GM19455 (cell line): ENCODE measurements at regions not wholly inside any gene's neighbourhood (a gene's known extent, or its start where the extent isn't known, plus 50 kb on each side); places are given as distances from the start of the nearest gene placed in this dataset.
"Not testable (repeated sequence)": the region's sequence is repeated elsewhere in the genome, so short reads cannot be mapped to it uniquely, and the experiment has no call there.

Experiments used
- ATAC-seq: cut with Tn5 transposase; IDR thresholded peaks from one replicate; pipeline ENCODE4 v1.9.1; 2021; ENCODE audit not compliant: unreplicated experiment

DNA sequence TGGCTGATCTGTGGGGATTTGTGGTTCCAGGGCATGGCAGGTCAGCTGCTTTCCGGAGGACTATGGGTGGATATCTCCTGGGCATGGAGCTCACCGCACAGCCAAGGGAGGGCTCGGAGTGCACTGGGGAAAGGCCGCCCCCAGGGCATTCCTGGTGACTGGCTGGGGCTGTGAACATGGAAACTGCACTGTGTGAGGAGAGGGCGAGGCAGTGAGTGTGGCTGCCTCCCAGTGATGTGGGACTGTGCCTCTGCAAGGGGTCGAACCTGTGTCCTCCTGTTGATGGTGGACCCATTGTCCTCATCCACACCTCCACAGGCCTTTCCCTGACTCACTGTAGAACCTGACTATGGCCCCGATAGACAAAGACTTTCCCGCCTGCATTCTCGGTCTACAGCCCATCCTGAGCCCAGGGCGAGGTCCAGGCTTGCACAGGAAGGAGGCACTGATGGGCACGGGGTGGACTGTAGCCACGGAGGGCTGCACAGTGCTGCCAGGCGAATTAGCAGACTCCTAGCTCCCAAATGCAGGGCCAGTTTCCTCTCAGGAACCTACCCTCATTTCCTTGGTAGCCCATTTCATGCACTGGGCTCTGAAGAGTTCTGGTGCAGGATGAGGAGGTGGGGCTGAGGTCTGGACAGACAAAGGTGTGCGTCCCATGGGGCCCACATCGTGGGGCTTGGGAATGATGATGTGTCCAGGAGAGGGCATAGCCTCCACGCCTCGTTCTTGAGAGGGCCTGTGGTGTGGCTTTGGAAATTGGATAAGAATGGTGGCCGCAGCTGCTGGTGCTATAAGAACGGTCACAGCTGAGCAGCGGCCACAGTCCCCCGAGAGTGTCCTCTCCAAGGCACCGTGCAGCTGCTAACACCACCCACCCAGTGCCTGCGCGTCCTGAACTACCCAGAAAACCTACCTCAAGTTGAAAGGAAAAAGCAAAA, 415.1 kb downstream of the TMEM121 start:
- ATAC-seq, result no peak

DNA sequence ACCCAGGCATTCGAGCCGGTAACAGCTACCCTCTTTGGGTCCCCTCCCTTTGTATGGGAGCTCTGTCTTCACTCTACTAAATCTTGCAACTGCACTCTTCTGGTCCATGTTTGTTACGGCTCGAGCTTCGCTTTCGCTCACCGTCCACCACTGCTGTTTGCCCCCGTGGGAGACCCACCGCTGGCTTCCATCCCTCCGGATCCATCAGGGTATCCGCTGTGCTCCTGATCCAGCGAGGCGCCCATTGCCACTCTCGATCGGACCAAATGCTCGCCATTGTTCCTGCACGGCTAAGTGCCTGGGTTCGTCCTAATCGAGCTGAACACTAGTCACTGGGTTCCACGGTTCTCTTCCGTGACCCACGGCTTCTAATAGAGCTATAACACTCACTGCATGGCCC, 416.3 kb downstream of the TMEM121 start:
- ATAC-seq, result not testable (repeated sequence)

DNA sequence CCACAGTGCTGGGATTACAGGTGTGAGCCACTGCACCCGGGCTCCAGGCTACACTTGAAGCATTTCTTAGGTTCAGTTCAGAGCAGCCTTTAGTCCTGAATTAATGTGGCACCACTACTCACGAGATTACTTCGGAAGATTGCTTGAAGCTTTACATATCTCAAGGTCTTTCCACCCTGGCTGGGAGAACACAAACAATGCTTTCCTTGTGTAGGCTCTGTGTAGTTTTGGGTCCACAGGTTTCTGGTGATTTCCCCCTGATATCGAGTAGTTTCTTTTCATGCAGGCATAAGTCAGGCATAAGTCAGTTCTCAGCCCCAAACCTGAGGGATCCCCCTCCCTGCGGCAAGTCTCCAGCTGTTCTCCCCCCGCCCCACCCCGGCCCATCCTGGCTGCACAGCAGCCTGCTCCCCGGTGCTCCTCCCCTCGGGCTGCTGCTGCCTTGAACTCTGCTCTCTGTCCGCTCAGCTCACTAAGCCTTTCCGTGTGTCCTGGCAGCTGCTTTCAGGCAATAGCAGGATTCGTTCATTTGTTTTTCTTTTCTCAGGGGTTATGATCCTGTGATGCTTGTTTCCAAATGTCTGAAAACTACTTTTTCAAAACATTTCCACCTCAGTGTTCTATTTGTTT, 417.7 kb downstream of the TMEM121 start:
- ATAC-seq, result no peak

DNA sequence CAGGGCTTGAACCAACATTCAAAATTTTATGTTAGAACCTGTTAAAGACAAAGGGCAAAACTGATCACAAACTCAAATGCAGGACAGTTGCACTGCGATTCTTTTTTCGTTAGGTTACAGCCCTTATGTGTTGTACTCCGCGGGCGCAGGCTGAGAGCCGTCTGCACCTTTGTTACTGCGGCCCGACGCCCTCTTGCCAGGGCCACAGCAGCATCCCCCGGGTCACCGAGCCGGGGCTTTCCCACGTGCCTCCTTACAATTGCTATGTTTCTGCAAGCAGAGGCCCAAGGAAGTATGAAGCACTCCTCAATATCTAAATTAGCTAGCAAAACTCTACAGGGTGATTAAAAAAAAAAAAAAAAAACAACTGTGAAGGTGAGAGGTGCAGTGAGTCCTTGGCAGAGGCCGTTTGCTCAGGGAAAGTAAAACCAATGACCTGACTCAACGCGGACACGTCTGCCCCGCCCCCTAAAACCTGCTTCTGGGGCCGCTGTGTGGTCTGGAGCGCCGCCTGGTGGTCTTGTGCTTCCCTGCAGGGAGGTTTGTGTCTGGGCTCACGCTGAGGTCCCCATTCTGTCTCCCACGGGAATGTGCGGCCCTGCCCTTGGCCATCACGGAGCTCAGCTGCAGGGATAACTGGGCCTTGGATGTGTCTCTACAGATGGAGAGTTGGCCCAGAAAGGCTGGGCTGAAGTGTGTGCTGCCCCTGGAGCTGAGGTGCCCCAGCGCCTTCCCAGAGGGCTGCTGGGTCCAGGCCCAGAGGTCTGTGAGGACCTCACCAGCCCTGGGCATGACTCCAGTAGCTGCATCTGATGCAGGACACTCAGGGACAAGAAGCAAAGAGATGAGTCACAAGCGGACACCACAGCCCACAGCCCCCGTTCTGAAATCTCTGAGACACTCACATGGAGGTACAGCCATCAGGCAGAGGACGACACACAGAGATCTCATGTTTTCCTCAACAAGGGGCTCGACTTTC, 418.5 kb downstream of the TMEM121 start:
- ATAC-seq, result no peak

DNA sequence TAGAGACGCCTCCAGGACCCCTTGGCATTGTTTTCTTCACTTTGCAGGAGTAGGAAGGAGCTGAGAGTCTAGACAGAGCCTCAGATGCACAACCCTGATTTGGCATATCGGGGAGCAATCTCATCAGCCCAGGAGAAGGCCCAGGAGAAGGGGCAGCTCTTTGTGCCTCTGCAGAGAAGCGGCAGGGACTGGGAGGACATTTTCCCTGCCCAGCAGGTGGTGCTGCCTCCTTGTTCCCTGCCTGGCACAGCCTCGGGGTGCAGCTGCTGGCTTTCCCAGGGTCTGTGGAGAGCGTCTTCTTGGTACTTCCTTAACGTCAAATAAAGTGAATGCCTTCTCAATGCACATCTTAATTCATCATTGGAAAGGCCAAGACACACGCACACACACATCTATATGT, 419.5 kb downstream of the TMEM121 start:
- no peak for ATAC-seq

DNA sequence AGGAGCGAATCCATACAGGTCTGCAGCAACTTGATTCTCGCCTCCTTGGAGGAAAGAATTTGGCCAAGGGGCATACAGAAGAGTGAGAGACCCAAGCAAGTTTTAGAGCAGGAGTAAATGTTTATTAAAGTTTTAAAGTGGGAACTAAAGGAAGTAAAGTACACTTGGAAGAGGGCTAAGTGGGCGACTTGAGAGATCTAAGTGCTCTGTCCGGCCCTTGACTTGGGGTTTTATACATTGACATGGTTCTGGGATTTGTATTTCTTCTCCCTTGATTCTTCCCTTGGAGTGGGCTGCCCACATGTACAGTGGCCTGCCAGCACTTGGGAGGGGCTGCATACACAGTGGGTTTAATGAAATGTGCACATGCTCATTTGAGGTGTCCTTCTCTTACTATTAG, 421.2 kb downstream of the TMEM121 start:
- no peak for ATAC-seq

DNA sequence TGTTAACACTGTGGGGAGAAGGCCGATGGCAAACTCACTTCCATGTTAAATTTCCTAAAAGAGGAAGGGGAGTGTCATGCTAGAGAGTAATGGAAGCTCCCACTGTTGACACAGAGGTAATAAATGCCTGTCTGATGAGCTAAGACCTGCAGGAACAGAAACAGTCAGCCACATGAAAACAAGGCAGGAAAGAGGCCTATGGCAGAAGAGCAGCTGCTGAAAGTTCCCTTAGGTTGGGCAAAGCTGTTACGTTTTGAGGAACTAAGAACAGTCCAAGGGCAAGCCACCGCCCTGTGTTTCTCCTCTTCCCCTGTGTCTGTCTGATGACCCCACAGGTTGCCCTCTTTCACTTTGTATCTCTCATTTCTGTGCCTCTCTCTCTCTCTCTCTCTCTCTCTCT, 422.6 kb downstream of the TMEM121 start:
- not testable (repeated sequence) for ATAC-seq

DNA sequence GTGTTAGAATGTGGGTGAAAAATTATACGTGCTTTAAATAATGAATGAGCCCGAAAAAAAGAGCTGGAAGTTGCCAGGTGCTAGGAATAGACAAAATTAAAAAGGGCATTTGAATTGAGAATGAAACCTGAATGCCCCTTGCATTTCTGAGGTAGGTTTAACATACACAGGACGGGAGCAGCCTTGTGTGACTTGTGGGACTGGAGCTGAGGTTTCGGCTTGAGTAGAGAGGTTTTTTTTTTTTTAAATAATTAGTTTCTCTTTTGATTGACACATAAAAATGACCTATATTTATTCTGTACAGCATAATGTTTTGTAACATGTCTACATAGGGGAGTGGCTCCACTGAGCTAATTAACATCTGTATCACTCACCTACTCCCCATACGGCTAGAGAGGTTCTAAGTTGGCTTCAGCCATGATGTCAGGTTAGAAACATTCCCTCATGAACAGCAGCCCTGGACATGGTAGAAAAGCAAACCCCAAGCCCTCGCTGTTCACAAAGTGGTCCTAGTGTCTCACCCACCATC, 424.0 kb downstream of the TMEM121 start:
- not testable (repeated sequence) for ATAC-seq

DNA sequence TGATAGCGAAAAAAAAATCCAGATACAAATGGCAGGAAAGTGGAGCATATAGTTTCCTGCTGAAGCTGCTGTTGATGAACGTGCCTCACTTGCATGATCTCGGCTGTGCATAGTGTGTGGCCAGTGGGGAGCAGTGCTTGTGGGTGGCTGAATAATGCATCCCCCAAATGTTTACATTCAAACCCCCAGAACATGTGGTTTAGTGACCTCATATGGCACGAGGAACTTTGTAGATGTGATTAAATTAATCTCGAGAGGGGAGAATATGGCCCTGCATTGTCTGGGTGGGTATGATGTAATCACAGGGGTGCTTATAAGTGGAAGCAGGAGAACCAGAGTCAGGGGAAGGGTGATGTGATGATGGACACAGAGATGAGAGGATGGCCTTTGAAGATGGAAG, 425.0 kb downstream of the TMEM121 start:
- ATAC-seq, result no peak

DNA sequence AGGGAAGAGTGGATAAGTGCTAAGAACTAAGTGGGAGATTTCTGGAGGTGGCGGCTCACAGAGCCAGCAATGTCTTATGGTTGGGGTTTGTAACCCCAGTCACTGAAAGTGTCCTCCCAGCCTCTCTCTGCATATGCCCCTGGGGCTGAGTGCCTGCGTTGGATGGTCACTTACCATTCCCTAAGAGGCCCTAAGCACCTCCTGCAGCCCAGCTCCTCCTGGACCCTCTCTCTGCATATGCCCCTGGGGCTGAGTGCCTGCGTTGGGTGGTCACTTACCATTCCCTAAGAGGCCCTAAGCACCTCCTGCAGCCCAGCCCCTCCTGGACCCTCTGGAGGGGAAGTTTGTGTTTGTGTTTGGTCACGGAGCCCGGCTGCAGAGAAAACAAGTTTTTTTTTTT, 425.8 kb downstream of the TMEM121 start:
- no peak for ATAC-seq

DNA sequence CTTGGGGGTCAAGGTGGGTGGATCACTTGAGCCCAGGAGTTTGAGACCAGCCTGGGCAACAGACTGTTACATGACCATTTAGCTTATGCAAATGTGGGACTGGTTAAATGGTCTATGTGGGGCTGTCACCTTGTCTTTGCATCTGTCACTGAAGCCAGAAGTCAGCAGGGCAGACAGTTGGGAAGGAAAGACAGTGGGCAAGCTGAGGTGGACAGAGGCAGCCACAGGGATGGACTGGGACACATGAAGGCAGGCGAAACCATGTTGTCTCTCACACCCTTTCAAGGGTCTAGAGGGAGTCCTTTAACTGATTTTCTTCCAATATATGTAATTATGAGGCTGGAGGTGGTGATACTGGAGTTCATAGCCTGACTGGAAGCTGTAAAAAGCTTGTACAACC, 426.4 kb downstream of the TMEM121 start:
- no peak for ATAC-seq

DNA sequence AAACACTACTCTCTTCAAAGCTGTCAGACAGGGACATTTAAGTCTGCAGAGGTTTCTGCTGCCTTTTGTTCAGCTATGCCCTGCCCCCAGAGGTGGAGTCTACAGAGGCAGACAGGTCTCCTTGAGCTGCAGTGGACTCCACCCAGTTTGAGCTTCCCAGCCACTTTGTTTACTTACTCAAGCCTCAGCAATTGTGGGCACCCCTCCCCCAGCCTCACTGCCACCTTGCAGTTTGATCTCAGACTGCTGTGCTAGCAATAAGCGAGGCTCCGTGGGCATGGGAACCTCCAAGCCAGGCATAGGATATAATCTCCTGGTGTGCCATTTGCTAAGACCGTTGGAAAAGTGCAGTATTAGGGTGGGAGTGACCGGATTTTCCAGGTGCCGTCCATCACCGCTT, 435.2 kb downstream of the TMEM121 start:
- ATAC-seq, result not testable (repeated sequence)

DNA sequence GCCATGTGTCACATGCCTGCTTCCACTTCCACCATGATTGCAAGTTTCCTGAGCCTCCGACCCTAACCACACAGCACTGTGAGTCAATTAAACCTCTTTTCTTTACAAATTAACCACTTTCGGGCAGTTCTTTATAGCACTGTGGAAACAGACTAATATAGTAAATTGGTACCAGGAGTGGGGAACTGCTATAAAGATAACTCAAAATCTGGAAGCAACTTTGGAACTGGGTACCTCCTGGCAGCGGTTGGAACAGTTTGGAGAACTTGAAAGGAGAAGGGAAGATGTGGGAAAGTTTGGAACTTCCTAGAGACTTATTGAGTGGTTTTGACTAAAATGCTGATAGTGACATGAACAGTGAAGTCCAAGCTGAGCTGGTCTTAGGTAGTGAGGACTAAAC, 436.1 kb downstream of the TMEM121 start:
- ATAC-seq, result no peak

DNA sequence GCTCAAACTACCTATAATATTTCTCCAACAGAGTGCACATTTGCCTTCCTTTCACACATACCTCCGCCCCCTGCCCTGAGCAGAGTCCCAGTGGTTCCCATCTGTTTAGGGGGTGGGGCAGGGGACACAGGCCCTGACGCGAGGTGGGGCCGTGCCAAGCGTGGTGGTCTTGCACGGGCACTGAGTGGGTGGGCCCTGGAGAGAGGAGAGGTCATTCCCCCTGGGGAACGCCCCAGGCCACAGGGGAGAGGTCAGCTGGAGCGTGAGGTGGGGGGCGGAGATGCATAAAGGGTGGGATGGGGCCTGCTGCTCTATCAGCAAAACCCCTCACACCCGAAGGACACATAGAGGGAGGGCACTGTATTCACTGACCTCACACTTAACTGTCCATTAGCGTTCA, 441.9 kb downstream of the TMEM121 start:
- ATAC-seq, result no peak

DNA sequence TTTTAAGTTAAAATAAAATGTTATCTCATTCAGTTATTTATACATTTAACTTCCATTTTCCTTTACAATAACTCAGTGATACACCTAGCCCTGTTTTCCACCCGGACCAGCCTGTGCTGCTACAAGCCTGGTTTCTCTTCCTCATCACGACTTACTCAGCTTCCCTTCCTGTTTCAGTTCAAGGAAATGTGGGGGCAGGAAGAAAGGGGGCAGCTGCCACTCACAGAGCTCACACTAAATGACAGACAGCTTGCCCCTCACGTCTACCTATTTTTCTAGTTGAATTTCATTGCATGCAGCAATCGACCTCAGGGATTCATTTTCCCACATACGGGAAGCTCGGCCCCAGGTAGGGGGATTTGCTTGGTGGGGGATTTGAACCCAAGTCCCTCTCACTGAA, 442.6 kb downstream of the TMEM121 start:
- ATAC-seq, result not testable (repeated sequence)

DNA sequence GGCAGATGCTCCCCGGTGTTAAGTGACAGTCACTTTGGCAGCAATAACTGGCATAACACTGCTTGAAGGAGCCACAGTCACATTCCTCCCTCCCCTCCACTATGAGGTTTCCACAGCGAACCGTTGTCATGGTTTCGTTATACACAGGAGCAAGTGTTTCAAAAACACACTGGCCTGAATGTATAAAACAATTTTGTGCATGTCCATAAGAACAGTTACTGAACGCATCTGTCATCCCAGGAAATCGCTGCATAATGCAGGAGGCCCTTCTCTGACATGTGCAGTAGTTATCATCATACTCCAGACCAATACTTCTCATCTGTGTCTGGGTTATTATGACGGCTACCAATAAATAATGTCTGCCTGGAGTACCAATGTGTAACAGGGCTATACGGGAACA, 444.4 kb downstream of the TMEM121 start:
- ATAC-seq, result not testable (repeated sequence)

DNA sequence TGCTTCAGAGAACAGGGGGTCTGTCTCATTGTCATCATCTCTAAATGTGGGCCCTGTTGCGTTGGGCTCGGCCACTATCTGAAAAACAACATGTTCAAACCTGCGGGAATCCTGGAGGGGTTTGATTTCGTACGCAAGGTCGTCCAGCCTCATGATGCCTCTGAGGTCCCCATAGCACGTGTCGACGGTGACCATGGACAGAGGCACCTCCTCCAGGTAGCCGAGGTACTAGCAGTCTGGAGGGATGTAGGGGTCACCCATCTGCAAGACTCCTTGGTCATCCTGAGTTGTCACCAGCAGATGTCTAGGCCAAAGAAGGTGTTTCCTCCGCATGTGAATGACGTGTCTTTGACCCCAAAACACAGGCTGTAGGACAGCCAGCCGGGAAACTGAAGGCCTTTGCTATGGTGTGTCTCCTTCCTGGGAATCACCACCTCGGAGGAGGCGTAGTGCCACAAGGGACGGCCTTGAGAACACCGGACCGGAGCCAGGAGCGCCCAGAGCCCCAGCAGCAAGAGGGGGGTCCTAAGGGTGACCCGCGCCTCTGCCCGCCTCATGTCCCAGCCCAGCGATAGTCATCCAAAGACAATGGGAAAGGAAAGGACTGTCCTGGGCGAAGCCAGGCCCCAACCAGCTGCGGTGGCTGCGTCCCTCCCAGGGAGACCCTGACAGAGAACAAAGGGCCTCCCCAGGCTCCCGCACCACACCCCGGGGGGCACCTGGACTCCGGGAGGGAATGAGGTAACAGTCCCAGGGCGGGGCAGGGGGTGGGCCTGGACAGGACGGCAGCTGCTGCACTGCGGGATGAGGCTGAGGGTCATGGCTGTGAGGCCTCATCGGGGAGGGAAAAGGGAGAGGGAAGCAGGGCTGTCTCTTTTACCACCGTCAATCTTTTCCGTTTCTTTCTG, 445.5 kb downstream of the TMEM121 start:
- ATAC-seq, result no peak

DNA sequence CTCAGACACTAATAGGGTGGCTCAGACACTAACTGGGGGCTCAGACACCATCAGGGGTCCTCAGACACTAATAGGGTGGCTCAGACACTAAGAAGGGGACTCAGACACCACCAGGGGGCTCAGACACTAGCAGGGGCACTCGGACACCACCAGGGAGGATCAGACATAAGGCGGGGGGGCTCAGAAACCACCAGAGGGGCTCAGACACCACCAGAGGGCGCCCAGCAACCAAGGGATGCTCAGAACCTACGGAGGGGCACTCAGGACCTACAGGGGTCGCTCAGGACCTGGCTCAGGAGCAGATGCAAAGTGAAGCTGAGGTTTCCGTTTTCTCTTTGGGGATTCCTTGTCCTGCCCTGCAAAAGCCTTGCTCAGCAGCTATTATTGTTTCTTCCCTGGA, 448.5 kb downstream of the TMEM121 start:
- ATAC-seq, result no peak

DNA sequence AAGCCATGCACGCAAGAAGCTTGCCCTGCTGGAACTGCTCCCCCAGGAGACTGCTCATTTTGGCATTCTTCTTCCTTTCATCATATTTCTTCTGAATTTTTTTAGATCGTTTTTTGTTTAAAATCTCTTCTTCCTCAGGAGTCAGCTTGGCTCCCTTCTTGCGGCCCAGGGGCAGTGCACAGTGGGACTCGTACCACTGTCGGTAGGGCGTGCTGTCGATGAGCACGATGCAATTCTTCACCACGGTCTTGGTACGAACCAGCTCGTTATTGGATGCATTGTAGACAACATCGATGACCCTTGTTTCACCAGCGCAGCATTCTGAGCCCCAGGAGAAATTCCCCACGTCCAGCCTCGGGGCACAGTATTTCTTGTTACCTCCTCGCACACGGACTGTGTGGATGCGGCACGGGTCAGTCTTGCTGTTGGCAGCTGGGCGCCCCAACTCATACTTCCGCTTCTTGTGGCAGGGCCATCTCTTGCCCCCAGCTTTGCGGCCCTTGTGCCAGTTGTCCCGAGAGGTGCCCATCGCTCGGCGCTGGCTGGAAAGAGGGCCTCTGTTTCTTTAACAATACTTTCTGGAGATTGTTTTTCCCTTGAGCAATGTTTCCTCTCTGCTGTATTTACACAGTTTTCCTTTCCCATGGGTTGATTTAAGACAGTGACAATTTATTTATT, 452.4 kb downstream of the TMEM121 start:
- ATAC-seq, result no peak
